HG03095 (cell line): ENCODE measurements at regions not wholly inside any gene's neighbourhood (a gene's known extent, or its start where the extent isn't known, plus 50 kb on each side); places are given as distances from the start of the nearest gene placed in this dataset.
"Not testable (repeated sequence)": the region's sequence is repeated elsewhere in the genome, so short reads cannot be mapped to it uniquely, and the experiment has no call there.

Experiments used
- ATAC-seq: cut with Tn5 transposase; IDR thresholded peaks from one replicate; pipeline ENCODE4 v1.9.1; 2021; ENCODE audit warnings: moderate library complexity; ENCODE audit not compliant: unreplicated experiment

DNA sequence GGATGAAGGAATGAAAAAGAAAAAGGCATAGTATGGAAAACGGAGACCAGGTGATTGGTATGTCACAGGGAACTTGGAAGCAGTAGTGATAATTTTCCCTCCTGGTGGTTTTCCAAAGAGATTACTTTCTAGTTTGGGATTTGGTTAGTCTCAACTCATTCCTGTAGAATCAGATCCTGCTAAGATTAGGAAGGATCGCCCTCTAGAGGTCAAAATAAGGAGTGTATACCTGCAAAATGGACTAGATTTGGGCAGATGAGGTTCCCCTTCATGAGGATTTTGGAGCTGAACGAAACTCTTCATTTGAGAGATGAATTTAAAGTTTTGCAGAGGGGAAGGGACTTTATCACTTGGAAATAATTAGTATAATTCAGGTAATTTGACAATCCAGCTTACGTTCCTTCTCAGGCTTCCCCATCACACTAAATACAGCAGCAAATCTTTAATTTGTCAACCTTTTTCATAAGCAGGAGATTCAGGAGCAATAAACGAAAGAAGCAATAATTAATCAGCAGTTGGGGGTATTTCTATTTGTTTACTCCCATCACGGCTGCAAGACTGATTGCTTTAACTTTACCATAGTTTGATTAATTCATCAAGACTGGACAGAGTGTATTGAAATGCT is 65.2 kb downstream of the CCDC195 start:
- ATAC-seq: no peak

DNA sequence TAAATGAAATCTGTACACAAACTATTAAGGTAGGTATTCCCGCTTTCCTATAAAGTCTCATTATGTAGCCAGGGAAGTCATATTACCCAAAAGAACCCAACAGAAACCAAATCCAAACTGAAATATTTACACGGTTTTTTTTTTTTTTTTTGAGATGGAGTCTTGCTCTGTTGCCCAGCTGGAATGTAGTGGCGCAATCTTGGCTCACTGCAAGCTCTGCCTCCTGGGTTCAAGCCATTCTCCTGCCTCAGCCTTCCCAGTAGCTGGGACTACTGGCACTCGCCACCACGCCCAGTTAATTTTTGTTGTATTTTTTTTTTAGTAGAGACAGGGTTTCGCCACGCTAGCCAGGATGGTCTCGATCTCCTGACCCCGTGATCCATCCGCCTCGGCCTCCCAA is 62.5 kb upstream of the CUL3 start:
- ATAC-seq: not testable (repeated sequence)

DNA sequence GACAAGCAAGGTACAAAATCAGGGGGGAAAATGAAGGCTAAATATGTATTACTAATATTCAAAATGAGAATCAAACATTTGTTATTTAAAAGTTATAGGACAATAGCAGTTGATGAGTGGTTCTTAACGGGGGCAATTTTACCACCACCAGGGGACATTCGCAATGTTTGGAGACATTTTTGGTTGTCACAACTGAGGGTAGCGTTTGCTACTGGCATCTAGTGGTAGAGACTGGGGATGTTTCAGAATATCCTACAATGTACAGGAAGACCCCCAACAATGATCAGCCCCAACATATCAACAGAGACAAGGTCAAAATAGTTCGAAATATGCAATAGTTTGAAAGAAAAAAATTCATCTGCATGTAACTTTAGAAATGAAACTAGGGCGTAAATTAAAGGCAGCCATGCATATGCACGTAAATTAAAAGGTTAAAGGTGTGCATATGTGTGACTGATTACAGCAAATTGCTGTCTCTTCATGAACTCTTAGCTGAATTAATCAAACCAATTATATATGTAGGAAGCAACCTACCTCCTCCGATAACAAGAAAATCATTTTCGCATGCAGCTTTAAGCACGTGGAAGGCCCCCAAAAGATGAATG is 61.2 kb upstream of the CUL3 start:
- ATAC-seq: no peak

DNA sequence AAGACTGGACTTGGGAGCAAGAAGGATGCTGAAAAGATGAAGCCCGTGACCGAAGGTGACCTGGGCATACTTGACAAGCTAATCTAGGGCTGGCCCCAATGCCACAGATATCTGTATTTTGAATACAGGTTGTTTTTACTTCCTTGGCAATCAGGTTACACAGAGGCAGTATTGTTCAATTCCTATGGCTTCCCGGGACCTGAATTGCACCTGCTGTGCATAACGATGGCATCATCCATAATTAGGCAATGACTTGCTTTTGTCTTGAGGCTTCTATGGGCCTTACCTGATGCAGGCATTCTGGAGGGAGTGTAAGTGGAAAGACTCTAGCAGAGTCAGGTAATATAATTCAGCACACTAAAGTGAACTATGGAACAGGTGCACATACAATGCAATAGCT is 60.6 kb upstream of the CUL3 start:
- ATAC-seq: no peak

DNA sequence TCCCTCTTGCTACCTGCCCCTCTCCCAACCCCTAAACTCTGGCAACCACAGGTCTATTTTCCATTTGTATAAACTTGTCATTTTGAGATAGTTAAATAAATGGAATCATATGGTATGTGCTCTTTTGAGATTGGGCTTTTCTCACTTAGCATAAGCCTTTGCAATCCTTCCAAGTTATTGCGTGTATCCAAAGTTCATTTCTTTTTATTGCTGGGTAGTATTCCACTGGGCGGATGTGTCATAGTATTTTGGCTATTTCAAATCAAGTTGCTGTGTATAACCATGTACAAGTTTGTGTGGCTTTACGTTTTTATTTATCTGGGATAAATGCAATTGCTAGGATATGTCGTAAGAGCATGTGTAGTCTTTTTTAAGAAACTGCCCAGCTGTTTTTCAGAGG is 55.5 kb upstream of the CUL3 start:
- no peak for ATAC-seq

DNA sequence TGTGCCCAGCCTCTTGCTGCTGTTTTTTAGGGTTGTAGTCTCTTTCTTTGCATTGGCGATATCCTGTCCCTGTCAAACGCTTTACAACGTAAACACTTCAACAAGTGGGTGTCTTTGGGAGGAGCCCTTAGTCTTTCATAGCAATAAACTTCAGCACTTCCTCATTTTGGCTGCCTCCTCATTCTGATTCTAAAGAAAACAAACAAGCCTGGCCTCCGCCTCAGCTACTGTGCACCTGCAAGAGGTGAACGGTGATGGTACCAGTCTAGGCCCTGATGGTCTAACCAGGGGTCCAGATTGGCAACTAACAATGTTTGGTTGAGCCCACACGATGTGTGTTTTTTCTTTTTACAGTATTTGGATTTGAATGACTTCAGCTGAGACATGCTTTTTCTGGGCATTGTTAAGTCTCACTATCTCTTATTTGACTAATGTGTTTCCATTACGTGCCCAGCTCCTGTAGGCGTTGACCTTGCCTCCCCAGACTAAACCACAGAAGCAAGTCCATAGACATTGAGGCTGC is 53.2 kb upstream of the CUL3 start:
- ATAC-seq: peak; percentile 91
